Lung (tissue), 11 donors: ENCODE measurements at regions not wholly inside any gene's neighbourhood (a gene's known extent, or its start where the extent isn't known, plus 50 kb on each side); places are given as distances from the start of the nearest gene placed in this dataset.
"Not testable (repeated sequence)": the region's sequence is repeated elsewhere in the genome, so short reads cannot be mapped to it uniquely, and the experiment has no call there.

Source experiments
- ATAC-seq: fragments of 200-7000 bp; cut with Tn5 transposase; one replicate; pipeline ENCODE4 v1.9.1; 2020; ENCODE audit warnings: moderate number of reproducible peaks; ENCODE audit not compliant: insufficient read depth, low FRiP score
- DNase-seq, 3 donors: peaks; one replicate each; pipeline ENCODE4 v3.0.0-alpha.2; 2013 to 2017
- H3K27ac ChIP-seq, 2 donors: one replicate each; pipeline ENCODE4 v1.5.1; 2013; ENCODE audit warnings: mild to moderate bottlenecking in 2 of 2, moderate library complexity in 2 of 2, control low read depth in 1 of 2, inconsistent platforms in 1 of 2, low read depth in 1 of 2, low read length in 1 of 2
- H3K27me3 ChIP-seq, 3 donors: one replicate each; pipeline ENCODE4 v1.5.1; 2013; ENCODE audit warnings: low read length in 2 of 3; ENCODE audit not compliant: control insufficient read depth in 3 of 3, insufficient read depth in 3 of 3
- H3K36me3 ChIP-seq, 4 donors: one replicate each; pipeline ENCODE4 v1.5.1; 2013; ENCODE audit warnings: low read length in 4 of 4, mild to moderate bottlenecking in 1 of 4, moderate library complexity in 1 of 4; ENCODE audit not compliant: control insufficient read depth in 4 of 4, insufficient read depth in 4 of 4
- H3K4me1 ChIP-seq, 5 donors: one replicate each; pipeline ENCODE4 v1.5.1; 2013; ENCODE audit warnings: low read length in 5 of 5, mild to moderate bottlenecking in 2 of 5, moderate library complexity in 1 of 5; ENCODE audit not compliant: control insufficient read depth in 5 of 5, insufficient read depth in 5 of 5
- H3K4me3 ChIP-seq: one replicate; pipeline ENCODE4 v1.5.1; 2013; ENCODE audit warnings: mild to moderate bottlenecking, control low read depth, moderate library complexity
- H3K9ac ChIP-seq, 2 donors: one replicate each; pipeline ENCODE4 v1.5.1; 2013; ENCODE audit warnings: low read length in 2 of 2, control low read depth in 1 of 2; ENCODE audit not compliant: insufficient read depth in 1 of 2
- H3K9me3 ChIP-seq, 4 donors: one replicate each; pipeline ENCODE4 v1.5.1; 2013; ENCODE audit warnings: low read length in 3 of 4, mild to moderate bottlenecking in 1 of 4, moderate library complexity in 1 of 4; ENCODE audit not compliant: control insufficient read depth in 4 of 4, insufficient read depth in 3 of 4
- CTCF ChIP-seq: IDR thresholded peaks from 2 replicates; pipeline ENCODE4 v1.5.1; 2012; ENCODE audit warnings: mild to moderate bottlenecking; ENCODE audit errors: control extremely low read depth, extremely low read depth
- WGBS, 2 donors: extraction: QIAGEN DNeasy Blood & Tissue Kit; methylation state at CpG; one replicate each; pipeline ENCODE4 v1.1.7; 2013; 5-methylcytosine and 5-hydroxymethylcytosine counted together
- donor health status: control.
- donor health status: control.
- donor health status: Bipolar disorder and iron deficiency.
- donor health status: healthy.
- donor health status: DM: yes; HTN: yes; CAD: no.

GRCh38 chr15:98080791-98081190 lies 120.3 kb downstream of the ARRDC4 start:
- ATAC-seq (no peak), DNase-seq (no peak)
- no peak for TF ChIP-seq CTCF
- no peaks in the 10 kb centered on the region for H3K27me3 ChIP-seq
- no peaks in the 10 kb centered on the region for H3K9me3 ChIP-seq
- H3K9ac ChIP-seq: no peak overlapping the region
- no peak overlapping the region for H3K27ac ChIP-seq
- H3K36me3 ChIP-seq: no peaks in the 10 kb centered on the region
- H3K4me3 ChIP-seq: no peak overlapping the region
- 74 to 87% methylated on average over 2 of the region's 2 CpGs for WGBS, 2 donors
- peaks cover 0 to 2% (median 0%) of the 10 kb centered on the region in 5 donors for H3K4me1 ChIP-seq

DNA sequence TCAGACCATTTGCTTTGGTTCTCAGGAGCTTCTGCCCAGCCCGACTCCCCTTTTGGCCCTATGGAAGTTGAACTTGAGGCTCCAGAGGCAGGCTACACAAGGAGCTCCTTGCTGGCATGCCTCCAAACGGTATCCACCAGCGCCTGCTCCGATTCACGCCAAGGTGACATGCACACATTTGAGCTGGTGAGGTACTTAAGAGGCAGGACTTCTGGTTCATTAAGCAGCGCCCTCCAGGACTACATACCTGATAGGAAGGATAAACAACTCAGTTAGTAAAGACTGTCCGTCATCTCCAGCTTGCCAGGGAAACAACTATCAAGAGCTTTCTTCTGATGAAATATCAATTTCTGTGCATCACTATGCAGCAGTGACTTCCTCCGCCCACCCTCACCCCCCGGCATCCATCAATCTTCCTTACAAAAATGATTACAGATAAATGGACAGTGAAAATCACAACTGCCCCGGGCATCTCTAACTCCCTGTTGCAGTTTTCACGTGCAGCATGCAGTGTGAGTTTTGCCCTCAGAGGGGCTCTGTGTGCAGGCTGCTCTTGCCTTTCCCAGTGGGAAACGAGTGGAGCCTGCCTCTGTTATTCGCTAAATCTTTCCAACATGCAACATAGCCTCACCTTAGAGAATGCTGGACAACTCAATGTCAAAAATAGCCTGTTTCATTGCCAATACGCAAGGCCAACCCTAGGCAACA lies 122.9 kb downstream of the ARRDC4 start:
- Histone ChIP-seq H3K9ac (no peak overlapping the region), H3K27me3 (no peaks in the 10 kb centered on the region), H3K36me3 (no peaks in the 10 kb centered on the region), H3K4me1 (no peaks in the 10 kb centered on the region), H3K4me3 (no peak overlapping the region), H3K27ac (no peak overlapping the region), H3K9me3 (no peaks in the 10 kb centered on the region)
- no peak for TF ChIP-seq CTCF
- ATAC-seq (no peak), DNase-seq (peak in 1 of 3 donors; percentile 5)
- WGBS, 2 donors: 65 to 78% methylated on average over 14 of the region's 14 CpGs

DNA sequence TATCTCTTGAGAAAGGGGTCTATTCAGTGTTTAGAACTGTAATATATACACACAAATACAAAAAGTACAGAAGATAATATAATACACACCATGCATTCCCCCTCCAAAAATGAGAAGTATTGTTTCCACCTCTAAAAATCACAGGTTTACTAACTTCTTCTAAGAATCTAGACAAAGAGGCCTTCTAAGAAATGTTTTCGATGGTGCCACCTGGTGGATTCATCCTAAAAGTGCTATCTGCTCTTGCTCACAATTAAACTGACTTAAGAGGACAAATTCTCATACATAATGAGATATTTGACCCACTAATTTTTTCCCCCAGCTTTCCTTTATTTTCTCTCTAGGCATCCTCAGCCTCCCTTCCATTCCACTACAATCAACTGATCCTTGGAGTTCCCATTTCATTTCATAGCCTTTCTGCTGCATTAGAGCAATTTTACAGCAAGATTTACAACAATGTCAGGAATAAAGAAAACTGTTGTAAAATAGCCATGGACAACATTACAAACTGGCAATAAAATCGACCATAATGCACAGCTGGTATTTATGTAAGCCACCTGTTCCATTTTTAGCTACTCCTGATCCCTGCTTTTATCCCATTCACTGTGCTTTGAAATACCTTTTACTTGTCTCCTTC lies 124.6 kb downstream of the ARRDC4 start:
- no peaks in the 10 kb centered on the region for H3K9me3 ChIP-seq
- no peaks in the 10 kb centered on the region for H3K4me1 ChIP-seq
- WGBS, 2 donors: 1 to 6% methylated on average over 2 of the region's 2 CpGs
- no peak overlapping the region for H3K9ac ChIP-seq
- TF ChIP-seq CTCF: peak; percentile 49
- H3K4me3 ChIP-seq: no peak overlapping the region
- DNase-seq (peak; percentile 39 to 77 (median 70)), ATAC-seq (no peak)
- H3K27ac ChIP-seq: no peak overlapping the region
- H3K27me3 ChIP-seq: no peaks in the 10 kb centered on the region
- H3K36me3 ChIP-seq: no peaks in the 10 kb centered on the region

DNA sequence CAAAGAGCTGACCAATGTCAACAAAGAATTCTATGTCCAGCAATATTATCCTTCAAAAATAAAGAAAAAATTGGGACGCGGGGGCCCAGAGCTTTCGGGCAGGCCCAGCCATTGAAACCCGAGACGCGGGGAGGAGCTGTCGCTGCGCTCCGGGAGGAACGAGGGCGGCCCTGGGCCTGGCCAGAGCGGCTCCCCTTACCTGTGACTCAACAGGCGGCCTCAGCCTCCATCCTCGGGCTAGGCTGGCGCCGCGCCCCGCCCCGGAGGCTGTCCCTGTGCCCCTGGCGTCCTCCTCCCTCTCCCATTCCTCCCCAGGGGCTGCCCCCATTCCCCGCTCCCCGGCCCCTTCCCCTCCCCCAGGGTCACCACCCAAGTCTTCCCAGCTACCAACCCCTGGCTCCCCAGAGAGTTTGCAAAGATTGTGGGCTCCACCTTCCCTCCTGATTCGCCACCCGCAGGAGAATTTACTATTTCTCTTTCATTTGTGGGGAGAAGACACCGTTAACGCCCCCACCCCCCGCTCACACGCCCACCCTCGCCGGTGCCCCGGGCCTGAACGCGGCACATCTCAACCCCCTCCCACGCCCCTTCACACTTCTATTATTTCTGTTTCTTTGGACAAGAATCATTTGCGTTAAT lies 127.9 kb downstream of the ARRDC4 start:
- ATAC-seq, H3K27ac ChIP-seq, H3K9ac ChIP-seq, H3K4me3 ChIP-seq, H3K27me3 ChIP-seq, H3K4me1 ChIP-seq, DNase-seq, H3K36me3 ChIP-seq, H3K9me3 ChIP-seq: not testable (repeated sequence)
- 71 to 85% methylated on average over 26 of the region's 35 CpGs for WGBS, 2 donors

- not testable (repeated sequence) for H3K4me1 ChIP-seq, H3K27ac ChIP-seq, H3K27me3 ChIP-seq, H3K9me3 ChIP-seq, H3K4me3 ChIP-seq, H3K36me3 ChIP-seq, ATAC-seq, DNase-seq, H3K9ac ChIP-seq
- WGBS, 2 donors: 83 to 86% methylated on average over 1 to 3 of the region's 9 CpGs
Measured at GRCh38 chr15:98089352-98089751, 128.8 kb downstream of the ARRDC4 start.

DNA sequence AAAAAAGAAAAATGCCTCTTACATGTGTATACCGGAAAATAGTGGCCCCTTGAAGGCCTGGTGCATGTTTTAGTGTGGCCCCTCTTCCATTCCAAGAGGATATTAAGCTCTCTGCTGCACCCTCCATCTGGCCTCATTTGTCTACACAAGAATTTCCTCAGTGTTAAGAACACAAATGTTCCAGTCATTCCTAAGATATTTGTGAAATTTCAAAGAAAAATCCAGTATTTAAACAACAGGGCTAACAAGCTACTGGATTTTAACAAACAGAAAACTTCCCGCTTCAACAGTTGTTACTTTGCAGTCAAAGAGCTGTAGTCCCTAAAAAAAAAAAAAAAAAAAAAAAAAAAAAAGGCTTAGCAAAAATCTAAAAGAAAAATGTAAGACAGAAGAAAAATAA lies 137.5 kb downstream of the ARRDC4 start:
- not testable (repeated sequence) for ATAC-seq, H3K9me3 ChIP-seq, H3K9ac ChIP-seq, H3K27ac ChIP-seq, H3K4me3 ChIP-seq, H3K36me3 ChIP-seq, H3K4me1 ChIP-seq, H3K27me3 ChIP-seq, DNase-seq
- 65 to 75% methylated on average over 2 of the region's 2 CpGs for WGBS, 2 donors
